T-helper 2 cell (primary cell): ENCODE measurements at regions not wholly inside any gene's neighbourhood (a gene's known extent, or its start where the extent isn't known, plus 50 kb on each side); places are given as distances from the start of the nearest gene placed in this dataset.

Source experiments
- DNase-seq, 5 experiments: peaks; one replicate each; pipeline versions ENCODE4 v3.0.0 to v3.0.0-alpha.2; 2012 to 2022

DNA sequence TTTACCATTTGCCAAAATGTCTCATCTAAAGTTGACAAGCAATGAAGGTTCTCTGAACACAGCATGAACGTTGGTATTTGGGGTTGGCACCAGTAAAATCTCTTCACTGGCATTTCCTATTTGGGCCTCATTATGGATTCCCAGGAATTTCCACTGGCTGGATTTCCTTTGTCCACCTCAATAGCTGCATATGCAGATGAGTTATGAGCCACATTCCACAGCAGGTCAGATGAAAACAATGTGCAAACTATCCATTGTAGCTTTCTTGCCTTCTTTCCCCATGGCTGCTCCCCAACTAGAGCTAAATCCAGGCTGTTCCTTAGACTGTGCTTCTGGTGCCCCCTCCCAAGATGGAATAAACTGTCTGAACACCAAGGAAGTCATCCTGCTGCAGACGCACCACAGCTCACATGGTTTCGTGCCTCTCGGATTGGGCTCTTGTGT is 168.1 kb upstream of the FGGY start:
- DNase-seq, result no peak

DNA sequence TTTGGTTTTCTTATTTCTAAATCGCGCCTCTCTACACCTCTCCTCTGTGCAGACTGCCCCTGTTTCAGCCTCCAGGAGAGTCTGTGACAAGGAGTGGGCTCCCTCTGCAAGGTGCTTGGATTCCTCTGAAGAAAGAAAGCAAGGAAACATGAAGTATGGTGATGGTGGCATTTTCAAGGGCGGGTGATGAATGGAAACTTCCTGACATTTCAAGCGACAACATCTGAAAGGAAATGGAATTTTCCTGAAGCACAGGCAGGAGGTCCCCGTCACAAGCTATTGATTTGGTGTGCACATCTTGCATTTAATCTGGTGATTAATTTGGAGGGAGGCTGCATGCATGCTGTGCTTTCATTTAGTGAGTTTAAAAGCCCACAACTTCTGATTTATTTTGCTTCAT is 164.6 kb upstream of the FGGY start:
- no peak for DNase-seq

DNA sequence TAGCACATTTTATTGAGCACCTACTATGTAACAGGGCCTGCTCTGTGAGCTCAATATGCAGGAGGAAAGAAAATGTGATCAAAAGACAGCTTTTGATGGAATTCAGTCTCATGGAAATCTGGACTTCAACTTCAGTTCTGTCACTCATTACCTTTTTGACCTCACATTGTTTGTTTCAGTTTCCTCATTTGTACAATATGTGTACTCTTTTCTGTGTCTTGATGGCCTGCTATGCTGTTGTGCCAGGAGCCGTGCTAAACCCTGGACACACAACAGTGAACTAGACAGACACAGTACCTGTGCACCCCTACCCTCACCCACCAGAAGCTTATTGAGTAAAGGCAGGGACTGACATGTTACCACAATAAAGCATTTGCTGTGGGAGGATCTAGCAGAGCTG is 162.9 kb upstream of the FGGY start:
- DNase-seq, result no peak

DNA sequence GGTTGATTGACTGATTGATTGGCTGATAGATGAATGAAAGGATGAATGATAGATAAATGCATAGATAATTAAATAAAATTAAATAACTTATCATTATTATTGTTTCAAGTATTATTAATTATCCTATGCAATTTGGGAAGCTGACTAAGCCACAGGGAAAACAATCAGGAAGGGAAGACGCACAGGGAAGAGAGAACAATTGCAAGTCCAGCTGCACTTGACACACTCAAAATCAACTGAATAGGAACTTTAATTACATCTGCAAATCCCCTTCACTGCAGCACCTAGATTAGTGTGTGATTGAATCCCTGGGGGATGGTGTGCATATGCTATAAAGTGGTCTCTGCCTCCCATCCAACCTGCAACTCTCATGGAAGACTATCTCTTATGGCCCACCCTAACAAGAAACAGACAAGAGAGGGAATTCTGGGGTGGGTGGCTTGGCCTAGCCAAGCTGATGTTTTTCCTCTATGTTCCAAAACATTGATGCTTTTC is 161.1 kb upstream of the FGGY start:
- DNase-seq, result no peak

DNA sequence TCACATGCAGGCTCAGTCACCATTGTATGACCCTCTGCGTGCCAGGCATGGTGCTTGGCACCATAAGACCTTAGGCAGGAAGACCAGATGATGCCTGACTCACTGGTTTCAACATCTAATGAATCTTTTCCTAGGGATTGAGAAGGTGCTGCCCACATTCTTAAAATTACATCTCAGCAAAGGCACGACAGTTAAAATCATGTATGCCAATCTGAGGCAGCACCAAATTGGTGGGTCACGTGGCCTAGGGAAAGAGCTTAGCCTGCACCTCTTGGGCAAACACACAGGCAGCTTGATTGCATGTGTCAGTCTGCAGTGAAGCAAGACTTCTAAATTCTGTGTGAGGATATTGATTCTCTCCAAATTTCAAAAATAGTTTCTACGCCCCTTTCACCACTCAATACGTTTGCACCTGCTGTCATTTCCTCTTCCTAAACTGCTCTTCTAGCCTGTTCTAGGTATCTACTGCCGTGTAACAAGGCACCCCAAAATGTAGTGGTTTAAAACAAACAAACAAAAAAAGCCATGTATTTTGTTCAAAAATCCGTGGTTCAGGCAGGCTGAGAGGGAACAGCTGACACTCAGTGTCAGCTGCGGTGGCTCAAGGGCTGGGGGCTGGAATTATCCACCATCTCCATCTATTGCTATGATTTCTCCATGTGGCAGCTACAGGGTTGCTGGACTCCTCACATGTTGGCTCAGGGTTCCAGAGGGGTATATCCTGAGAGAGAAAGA is 160.2 kb upstream of the FGGY start:
- DNase-seq, result no peak

DNA sequence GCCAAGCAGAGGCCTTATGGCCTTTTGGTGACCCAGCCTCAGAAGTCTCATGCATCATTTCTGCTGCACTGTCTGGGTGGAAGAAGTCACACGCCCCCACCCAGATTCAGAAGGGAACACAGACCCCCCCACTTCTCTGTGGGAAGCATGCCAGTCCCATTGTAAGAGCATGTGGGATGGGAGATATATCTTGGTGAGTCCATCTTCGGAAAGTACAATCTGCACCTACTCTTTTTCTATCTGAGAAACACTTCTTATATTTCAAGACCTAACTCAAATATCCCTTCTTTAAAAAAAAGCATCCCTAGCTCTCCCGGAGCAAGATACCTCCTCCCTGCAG is 159.6 kb upstream of the FGGY start:
- no peak for DNase-seq

DNA sequence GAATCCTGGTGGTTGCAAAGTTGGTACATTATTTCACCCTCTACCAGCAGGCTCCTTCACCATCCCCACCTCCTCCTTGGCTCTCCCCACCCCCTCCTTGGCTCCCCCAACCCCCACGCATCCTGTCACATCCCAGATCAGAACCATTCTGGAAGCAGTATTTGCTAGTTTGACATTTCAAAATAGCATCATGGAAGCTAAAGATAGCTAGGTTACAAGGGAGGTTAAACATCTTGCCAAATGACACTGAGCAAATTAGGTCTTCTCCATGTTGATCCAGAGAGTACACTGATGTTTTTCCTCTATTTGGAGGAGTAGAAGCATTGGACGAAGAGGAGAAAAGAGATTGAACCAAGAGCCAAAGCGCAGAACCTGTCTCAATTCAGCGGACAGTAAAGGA is 158.9 kb upstream of the FGGY start:
- no peak for DNase-seq

DNA sequence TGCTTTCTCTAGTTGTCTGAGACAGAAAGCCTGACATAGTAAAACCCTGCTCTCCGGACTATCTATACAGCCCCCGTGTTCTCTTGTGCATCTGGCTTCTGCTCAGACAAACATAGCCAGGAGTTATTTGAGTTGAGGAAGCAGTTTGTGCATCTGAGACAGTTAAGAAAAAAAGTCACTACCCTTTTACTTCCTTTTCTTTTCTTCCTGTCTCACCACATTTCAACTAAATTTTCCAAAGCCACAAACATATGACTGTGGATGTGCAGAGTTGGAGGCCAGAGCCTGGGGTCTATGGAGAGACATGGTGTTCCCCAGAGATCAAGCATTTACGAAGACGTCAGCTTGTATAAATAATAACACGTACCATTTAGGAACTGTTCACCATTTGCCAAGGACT is 158.5 kb upstream of the FGGY start:
- no peak for DNase-seq

DNA sequence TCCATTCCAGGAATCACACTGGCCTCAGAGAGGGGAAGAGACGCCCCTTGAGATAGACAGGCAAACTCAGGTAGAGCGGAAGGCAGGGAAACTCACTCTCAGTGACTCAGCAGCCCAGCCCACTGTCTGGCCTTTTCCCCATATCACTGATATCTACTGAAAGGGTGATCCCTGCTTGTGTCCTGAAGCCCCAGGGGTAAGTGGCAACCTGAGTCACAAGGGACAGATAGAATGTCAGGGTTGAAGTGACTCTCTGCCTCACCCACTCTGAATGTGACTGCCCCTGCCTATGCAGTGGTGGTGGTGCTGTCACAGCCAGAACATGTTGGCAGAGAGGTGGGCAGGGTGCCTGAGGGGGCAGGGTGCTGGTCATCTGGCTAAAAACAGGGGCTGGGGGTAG is 157.5 kb upstream of the FGGY start:
- no peak for DNase-seq

DNA sequence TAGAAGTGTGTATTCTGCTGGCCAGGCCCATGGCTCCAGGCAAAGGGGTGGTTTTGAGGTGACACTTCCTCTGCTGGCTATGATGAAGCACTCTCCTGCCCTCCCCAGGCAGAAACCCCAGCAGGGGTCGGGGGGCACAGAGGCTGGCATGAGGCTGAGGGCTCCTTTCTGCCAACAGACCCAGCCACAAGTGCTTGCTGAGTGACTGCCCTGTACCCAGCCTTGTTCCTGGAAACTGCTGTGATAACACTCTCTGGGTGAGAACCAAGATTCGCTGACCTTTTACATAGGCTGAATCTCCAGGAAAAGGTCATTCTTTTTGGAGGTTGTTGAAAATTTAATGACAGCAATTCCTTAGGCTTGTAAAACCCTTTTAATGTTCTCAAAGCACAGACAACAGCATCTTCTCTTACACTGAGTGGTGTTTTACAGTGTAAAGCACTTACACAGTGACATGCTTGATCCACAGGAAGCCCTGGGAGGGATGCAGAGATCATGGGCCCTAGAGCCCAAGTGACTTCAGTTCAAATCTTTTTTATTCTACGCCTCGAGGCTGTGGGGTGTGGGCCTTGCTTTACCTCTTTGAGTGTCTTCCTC is 155.5 kb upstream of the FGGY start:
- DNase-seq, result no peak

DNA sequence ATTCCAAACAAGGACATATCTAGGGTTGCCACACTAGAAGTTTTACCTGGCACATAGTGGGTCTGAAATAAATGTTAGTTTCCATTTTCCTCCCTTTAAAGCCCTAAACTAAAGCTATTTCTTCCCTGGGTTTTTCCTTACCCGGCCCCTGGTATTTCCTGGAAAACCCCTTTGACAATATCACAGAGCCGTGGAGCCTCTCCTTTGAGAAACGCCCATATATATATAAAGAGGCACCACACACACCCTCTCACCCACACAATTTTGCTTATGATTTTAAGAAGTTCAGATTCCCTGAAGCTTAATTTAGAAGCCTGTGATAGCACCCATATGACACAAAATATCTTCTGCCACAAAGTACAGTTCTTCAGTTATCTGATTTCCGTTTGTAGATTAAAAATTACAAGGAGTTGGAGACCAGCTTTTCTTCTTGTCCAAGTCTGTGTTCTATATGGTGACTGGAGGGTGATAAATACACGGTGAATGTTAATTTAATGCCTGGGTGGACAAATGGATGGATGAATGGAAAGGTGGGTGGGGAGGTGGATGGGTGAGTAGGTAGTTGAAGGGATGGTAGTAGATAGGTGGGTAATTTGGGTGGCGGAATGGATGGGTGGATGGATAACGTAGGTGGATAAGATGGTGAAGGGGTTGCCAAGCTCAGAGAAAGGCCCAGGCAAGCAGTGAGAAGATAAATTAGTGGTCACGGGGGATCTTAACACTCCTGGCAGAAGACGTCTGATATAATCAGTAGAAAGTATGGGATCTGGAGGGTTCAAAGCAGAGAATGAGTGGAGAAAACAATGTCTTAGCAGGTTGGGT is 154.4 kb upstream of the FGGY start:
- DNase-seq, result peak in 1 of 5 experiments; percentile 12

DNA sequence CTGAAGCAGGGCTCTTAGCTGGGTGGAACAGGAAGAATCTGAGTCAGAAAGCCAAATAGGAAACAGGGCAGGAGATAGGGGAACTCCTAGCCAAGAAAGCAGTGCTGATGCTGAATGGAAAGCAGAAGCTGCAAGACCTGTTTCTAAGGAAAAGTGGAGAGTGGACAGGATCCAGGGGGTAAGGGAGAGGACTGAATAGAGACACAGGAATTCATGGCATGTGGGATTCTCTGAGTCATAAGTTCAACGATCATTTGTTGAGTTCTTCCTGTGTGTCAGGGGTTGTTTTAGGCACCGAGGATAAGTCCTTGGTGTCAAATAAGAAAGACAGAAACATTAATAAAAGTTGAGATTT is 153.8 kb upstream of the FGGY start:
- no peak for DNase-seq

DNA sequence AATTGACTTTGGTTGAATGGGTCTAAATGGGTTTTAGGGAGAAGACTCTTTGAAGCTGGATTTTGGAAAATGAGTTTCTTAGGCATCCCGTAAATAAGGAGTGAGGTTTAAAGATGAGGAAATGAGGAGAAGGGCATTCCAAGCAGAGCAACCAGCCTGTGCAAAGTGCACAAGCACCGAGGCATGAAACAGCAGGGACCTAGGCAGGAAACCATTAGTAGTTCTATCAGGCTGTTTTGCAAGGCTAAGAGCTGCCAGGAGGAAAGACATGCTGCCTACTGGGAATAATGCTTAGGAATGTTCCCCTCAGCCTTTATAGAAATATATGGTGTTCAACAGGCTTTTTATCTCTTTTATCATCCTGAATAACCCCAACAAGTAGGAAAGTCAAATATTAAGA is 153.1 kb upstream of the FGGY start:
- no peak for DNase-seq

DNA sequence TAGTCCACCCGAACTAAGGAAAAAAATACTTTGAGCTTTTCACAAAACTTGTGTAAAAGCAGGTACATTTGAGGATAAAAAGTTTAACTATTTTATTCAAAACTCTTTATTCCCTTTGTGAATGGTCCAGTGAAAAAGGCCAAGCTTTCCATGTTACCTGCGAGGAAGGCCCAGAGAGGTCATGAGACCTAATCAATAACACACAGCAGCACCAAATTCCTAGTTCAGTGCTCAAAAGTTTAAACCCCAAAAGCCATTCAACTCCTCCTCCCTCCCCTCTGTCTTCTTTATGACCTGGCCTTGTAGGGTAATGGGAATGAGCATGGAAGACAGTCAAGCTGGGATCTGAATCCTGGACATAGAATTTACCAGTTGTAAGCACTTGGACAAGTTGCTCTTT is 151.9 kb upstream of the FGGY start:
- no peak for DNase-seq

DNA sequence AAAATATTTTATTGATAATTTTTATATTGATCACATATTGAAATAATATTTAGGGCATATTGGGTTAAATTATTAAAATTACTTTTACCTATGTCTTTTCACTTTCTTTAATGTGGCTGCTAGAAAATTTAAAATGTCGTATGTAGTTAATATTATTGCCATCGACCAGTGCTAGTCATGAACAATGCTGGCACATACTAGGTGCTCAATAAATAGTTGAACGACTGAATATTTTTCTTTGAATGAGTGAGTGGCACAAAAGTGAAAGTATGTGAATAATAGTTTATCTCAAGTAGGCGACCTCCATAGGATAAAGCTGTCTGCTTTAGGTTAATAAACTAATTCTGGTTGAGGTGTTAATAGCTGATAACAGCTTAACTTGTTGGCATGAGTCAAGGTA is 150.8 kb upstream of the FGGY start:
- no peak for DNase-seq

DNA sequence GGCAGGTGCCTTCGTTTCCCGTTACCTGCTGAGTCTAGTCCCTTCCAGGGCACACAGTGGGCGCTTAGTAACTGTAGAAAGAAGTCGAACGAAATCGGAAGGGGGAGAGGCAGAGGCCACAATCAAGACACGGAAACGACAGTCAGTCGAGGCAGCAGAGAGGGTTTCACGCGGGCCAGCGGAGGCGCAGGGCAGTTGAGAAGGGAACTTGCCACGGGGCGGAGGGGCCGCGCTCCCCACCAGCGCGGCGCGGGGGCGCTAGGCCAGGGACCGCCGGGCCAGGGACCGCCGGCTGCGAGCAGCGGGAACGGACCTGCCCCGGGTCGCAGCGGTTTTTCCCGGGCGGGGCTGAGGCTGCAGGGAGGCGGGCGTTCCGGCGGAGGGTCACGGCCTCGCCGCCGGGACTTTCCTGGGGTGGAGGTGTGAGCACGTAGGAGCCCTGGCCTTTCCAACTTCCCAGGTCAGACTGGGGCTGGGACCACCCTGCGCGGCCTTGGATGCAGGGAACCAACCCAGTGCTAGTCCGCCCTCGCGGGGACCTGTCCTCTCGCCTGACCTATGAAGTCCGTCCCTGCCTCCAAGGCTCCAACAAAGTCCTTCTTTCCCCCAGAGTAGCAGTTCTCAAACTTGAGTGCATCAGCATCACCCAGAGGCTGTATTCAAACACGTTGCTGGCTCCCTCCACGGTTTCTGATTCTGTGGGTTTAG is 150.1 kb upstream of the FGGY start:
- peak in 4 of 5 experiments; percentile 3 to 54 (median 30) for DNase-seq

DNA sequence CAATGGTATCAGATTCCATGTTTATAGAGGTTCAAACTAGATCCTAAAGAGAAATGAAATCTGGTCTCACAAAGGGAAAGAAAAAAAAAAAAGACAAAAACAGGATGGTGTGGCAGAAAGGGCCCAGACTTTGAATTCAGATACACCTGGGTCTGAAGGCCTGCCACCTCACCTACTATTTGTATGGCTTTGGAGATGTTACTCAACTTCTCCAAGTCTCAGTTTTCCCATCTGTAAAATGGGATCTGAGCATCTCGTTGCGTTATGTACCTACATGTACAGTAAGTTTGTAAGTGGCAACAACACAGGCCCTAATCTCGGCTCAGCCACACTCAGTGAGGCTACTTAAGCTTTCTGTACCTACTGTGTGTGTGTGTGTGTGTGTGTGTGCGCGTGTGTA is 147.5 kb upstream of the FGGY start:
- no peak for DNase-seq

DNA sequence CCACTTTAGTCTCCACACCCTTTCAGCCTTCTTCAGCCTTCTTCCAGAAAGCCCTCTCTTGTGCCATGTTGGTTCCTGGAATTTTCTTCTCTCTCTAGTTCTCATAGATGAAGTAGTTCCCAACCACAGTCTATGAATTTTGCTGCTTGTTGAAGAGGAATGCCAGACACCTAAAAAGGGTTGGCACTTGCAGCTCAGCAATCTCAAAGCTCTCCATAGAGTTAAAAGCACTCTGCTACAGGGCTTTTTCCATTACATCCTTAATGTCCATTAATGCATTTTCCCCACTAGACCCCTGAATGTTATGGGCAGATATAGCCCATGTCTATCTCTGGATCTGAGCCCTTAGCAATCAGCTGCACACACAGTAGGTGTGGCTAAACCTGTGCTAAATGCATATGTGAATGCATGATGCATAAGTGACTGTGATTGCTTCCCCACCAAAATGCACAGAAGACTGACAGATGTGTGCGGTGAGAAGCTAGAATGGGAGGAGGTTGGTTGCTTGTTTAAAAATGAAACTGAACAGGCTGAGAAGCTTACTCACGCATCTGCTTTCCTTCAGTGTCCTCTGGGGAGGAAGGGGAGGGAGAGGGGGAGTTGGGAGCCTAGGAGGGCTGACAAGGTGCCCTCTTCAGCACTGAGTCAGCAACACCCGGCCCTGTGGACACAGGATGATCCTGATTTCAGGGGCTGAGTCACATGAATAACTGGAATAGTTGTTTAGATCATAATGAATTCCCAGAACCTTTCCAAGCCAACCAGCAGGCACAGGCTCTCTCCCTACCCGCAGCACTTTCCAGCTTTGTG is 146.1 kb upstream of the FGGY start:
- peak in 1 of 5 experiments; percentile 69 for DNase-seq

DNA sequence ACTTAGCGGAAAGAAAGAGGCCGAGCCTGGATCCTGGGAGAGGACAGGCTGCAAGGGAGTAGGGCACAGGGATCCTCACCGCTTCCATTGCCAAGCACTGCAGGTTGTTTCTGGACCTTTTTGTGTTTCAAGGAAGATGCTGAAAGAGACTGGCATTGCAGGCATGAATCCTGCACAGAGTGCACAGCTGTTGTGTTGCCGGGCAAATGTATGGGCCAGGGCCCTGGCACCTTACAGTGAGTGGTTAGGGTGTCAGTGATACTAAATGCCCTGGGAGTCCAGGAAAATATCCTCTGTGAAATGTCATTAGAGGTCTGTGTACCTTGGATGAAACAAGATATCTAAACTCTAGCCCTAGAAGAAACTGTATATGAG is 145.5 kb upstream of the FGGY start:
- DNase-seq, result no peak

DNA sequence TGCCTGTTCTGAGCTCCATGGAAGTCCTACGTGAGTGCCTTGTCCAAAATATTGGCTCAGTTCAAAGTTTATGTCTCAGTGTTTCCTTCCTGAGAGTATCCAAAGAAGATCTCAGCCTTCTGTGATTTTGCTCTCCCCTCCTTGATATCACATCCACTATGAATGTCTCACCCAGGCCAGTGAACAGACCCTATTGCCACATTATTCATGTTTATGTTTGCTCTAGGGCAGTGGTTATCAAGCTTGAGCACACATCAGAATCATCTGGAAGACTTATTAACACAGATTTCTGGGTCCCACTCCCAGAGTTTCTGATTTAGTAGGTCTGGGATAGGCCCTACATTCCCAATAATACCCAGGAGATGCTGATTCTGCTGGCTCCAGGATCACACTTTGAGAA is 145.0 kb upstream of the FGGY start:
- DNase-seq, result no peak

DNA sequence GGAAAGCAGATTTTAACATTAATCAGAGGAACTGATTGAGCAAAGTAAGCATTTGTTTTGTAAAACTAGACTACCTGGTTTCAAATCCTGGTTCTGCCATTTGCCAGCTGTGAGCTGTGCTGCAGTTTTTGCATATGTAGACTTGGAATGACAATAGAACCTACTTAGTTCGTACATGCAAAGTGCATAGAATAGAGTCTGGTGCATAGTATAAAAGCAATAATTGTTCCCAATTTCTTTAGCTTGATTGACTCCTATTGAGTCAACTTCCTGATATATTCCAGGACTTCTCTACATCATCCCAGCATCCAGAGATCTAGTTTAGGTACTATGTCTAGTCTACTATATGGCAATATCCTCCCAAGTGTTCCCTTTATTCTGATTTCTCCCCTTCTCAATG is 144.4 kb upstream of the FGGY start:
- no peak for DNase-seq

DNA sequence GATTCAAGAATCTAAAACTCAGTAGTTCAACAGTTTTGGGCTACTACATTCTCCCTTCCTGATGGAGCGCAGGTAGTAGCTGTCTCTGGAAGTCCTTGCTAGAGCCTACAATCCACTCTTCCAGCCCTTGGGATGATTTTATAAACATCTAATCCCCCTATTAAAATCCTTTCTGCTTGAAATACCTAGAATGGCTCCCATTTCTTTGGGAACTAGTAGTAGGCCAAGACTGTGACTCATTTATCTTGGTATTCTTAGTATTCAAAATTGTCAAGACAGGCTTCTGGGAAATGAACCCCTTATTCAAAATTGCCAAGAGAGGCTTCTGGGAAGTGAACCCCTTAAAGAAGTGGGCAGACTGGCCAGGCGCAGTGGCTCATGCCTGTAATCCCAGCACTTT is 142.5 kb upstream of the FGGY start:
- no peak for DNase-seq

DNA sequence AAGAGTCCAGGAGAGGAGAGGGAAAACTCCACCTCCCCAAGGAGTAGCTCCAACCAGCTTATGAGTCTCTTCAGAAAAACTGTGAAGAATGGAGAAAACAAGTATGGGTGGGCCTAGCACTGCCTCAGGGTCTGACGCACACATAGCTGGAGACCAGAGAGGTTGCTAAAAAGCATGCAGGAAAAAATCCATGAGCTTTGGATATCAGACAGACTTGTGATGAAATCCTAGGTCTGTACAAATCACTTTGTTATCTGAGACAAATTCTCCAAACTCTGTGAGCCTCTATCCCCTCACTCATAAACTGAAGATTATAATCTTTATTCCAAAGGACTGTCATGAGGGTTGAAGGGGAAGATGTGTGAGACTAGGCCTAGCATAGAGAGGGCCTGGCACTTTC is 141.5 kb upstream of the FGGY start:
- no peak for DNase-seq
